ENCODE measurements at regions not wholly inside any gene's neighbourhood (a gene's known extent, or its start where the extent isn't known, plus 50 kb on each side); places are given as distances from the start of the nearest gene placed in this dataset.

GRCh38 chr16:64077242-64077641, 1044.6 kb downstream of the CDH11 start:
- TF ChIP-seq CTCF (IDR thresholded peaks at IDR 0.05): no peak
- TF ChIP-seq POLR2A (IDR thresholded peaks at IDR 0.05): no peak

Measured in uterus (tissue), 2 donors.